ENCODE measurements at regions not wholly inside any gene's neighbourhood (a gene's known extent, or its start where the extent isn't known, plus 50 kb on each side); places are given as distances from the start of the nearest gene placed in this dataset.
"Not testable (repeated sequence)": the region's sequence is repeated elsewhere in the genome, so short reads cannot be mapped to it uniquely, and the experiment has no call there.

GRCh38 chr16:16933861-16934260, 536.9 kb downstream of the XYLT1 start:
- no peaks in the 10 kb centered on the region for H3K36me3 Mint-ChIP-seq (ENCODE audit: insufficient read depth, unreplicated experiment)
- intact Hi-C loops (cut with micrococcal nuclease): no loop called here

GRCh38 chr16:16934660-16935059, 536.1 kb downstream of the XYLT1 start:
- Mint-ChIP-seq H3K9me3 (ENCODE audit: unreplicated experiment) (peaks cover 38% of the 10 kb centered on the region), H3K36me3 (ENCODE audit: insufficient read depth, unreplicated experiment) (no peaks in the 10 kb centered on the region), H3K27me3 (ENCODE audit: insufficient read depth, unreplicated experiment) (no peaks in the 10 kb centered on the region), H3K4me1 (ENCODE audit: insufficient read depth, unreplicated experiment) (no peaks in the 10 kb centered on the region), H3K4me3 (ENCODE audit: unreplicated experiment) (no peak overlapping the region), H3K27ac (ENCODE audit: low read depth, unreplicated experiment) (no peak overlapping the region)
- DNase-seq (ENCODE audit: unreplicated experiment): no peak
- ChIA-PET POLR2A (no interaction called here), CTCF (no interaction called here)
- no TSS peak for BruUV-seq (replicated peaks)
- TF ChIP-seq CTCF (IDR thresholded peaks at IDR 0.05; ENCODE audit: unreplicated experiment): no peak
- intact Hi-C loops (cut with micrococcal nuclease): no loop called here

More at GRCh38 chr16:16933861-16934260, 536.9 kb downstream of the XYLT1 start:
- no peaks in the 10 kb centered on the region for H3K4me1 Mint-ChIP-seq (ENCODE audit: insufficient read depth, unreplicated experiment)
- no peaks in the 10 kb centered on the region for H3K27me3 Mint-ChIP-seq (ENCODE audit: insufficient read depth, unreplicated experiment)
- H3K4me3 Mint-ChIP-seq (ENCODE audit: unreplicated experiment): no peak overlapping the region
- ChIA-PET CTCF (no interaction called here), POLR2A (no interaction called here)
- no peak for DNase-seq (ENCODE audit: unreplicated experiment)
- no peak for TF ChIP-seq CTCF (IDR thresholded peaks at IDR 0.05; ENCODE audit: unreplicated experiment)
- BruUV-seq (replicated peaks): no TSS peak
- H3K27ac Mint-ChIP-seq (ENCODE audit: low read depth, unreplicated experiment): no peak overlapping the region
- peaks cover 35% of the 10 kb centered on the region for H3K9me3 Mint-ChIP-seq (ENCODE audit: unreplicated experiment)

- H3K9me3 Mint-ChIP-seq (ENCODE audit: unreplicated experiment): peaks cover 31% of the 10 kb centered on the region
- POLR2A ChIA-PET; DNase-seq (ENCODE audit: unreplicated experiment); H3K27me3 Mint-ChIP-seq (ENCODE audit: insufficient read depth, unreplicated experiment); H3K27ac Mint-ChIP-seq (ENCODE audit: low read depth, unreplicated experiment); H3K4me1 Mint-ChIP-seq (ENCODE audit: insufficient read depth, unreplicated experiment); H3K36me3 Mint-ChIP-seq (ENCODE audit: insufficient read depth, unreplicated experiment); BruUV-seq (replicated peaks); CTCF ChIA-PET; H3K4me3 Mint-ChIP-seq (ENCODE audit: unreplicated experiment); intact Hi-C loops (cut with micrococcal nuclease): not testable (repeated sequence)
Observed at GRCh38 chr16:16935909-16936308, 534.9 kb downstream of the XYLT1 start.

GRCh38 chr16:16937576-16937975, 533.2 kb downstream of the XYLT1 start:
- ChIA-PET POLR2A (no interaction called here), CTCF (no interaction called here)
- TF ChIP-seq CTCF (IDR thresholded peaks at IDR 0.05; ENCODE audit: unreplicated experiment): no peak
- no peaks in the 10 kb centered on the region for H3K36me3 Mint-ChIP-seq (ENCODE audit: insufficient read depth, unreplicated experiment)
- no peaks in the 10 kb centered on the region for H3K27me3 Mint-ChIP-seq (ENCODE audit: insufficient read depth, unreplicated experiment)
- peaks cover 39% of the 10 kb centered on the region for H3K9me3 Mint-ChIP-seq (ENCODE audit: unreplicated experiment)
- DNase-seq (ENCODE audit: unreplicated experiment): no peak
- no peak overlapping the region for H3K4me3 Mint-ChIP-seq (ENCODE audit: unreplicated experiment)
- no TSS peak for BruUV-seq (replicated peaks)
- no peak overlapping the region for H3K27ac Mint-ChIP-seq (ENCODE audit: low read depth, unreplicated experiment)
- H3K4me1 Mint-ChIP-seq (ENCODE audit: insufficient read depth, unreplicated experiment): no peaks in the 10 kb centered on the region
- intact Hi-C loops (cut with micrococcal nuclease): no loop called here

GRCh38 chr16:16938009-16938408, 532.8 kb downstream of the XYLT1 start:
- intact Hi-C loops (cut with micrococcal nuclease): no loop called here
- TF ChIP-seq CTCF (IDR thresholded peaks at IDR 0.05; ENCODE audit: unreplicated experiment): no peak
- Mint-ChIP-seq H3K4me1 (ENCODE audit: insufficient read depth, unreplicated experiment) (no peaks in the 10 kb centered on the region), H3K27ac (ENCODE audit: low read depth, unreplicated experiment) (no peak overlapping the region), H3K27me3 (ENCODE audit: insufficient read depth, unreplicated experiment) (no peaks in the 10 kb centered on the region), H3K9me3 (ENCODE audit: unreplicated experiment) (peaks cover 39% of the 10 kb centered on the region), H3K4me3 (ENCODE audit: unreplicated experiment) (no peak overlapping the region), H3K36me3 (ENCODE audit: insufficient read depth, unreplicated experiment) (no peaks in the 10 kb centered on the region)
- DNase-seq (ENCODE audit: unreplicated experiment): no peak
- POLR2A ChIA-PET: no interaction called here
- BruUV-seq (replicated peaks): no TSS peak
- CTCF ChIA-PET: no interaction called here

All from MCF 10A (cell line).